Heart left ventricle (tissue), 13 donors: ENCODE measurements at regions not wholly inside any gene's neighbourhood (a gene's known extent, or its start where the extent isn't known, plus 50 kb on each side); places are given as distances from the start of the nearest gene placed in this dataset.

Experiments
- POLR2A ChIP-seq, 2 donors: fragments of 450-650 bp; IDR thresholded peaks; one replicate each; pipeline ENCODE4 v1.6.1; 2017; ENCODE audit warnings: antibody characterized with exemption in 2 of 2, mild to moderate bottlenecking in 2 of 2, moderate library complexity in 2 of 2
- TF ChIP-seq, protein P1 (sequence below), 12 donors: fragments of 200-600 bp; sonication (generic) in 4 of 12; IDR thresholded peaks; one replicate each; pipeline versions ENCODE4 v1.5.0 to v1.8.0; 2018 to 2022; ENCODE audit warnings: antibody characterized with exemption in 12 of 12, mild to moderate bottlenecking in 5 of 12
- donor health status: ischemic (EF 13 %, LVEDD 7.1; RV severe dilation, severe dysfunction).
- donor health status: DM: no; HTN: yes; CAD: no.
- donor health status: DM: no; HTN: no; CAD: no.
- donor health status: ischemic (EF 25% LVEDD 6.9; RV normal size, moderate dysfunction).
- donor health status: ischemic (EF 25% LVEDD 5.7; RV mildly dilated, moderate dysfunction).
- donor health status: ischemic (EF 35%, LVEDD 5.7; RV mildly dilated, moderate dysfunction).
- donor health status: nonischemic (EF 11% LVEDD 7.7; RV severe dilation, severe dysfunction).
- donor health status: DM: yes; HTN: yes; CAD: no.
- donor health status: PGD.
- donor health status: ischemic (EF 29% LVEDD 5.4; RV normal size, mild dysfunction).
- donor health status: nonischemic (EF 23%, LVEDD 6.1; RV moderate dilation, normal function).

DNA sequence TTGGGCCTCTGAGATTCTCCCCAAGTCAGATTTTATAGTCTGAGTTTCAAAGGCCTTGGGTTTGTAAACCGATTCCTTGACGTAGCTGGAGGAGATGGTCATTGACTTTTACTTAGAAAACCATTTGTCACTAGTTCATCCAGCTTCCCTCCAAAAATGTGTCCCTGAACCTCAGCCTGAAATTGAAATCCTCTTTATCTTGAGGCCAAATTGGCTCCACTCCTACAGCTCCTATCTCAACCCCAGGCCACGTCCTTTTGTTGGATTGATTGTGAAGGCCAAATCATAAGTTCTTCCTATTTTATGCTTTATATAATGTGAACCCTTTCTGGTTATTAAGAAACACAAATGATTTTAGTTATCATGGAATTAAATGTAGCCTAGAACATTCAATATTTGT, 193.9 kb upstream of the SUCLG2 start:
- TF ChIP-seq, protein P1, sequence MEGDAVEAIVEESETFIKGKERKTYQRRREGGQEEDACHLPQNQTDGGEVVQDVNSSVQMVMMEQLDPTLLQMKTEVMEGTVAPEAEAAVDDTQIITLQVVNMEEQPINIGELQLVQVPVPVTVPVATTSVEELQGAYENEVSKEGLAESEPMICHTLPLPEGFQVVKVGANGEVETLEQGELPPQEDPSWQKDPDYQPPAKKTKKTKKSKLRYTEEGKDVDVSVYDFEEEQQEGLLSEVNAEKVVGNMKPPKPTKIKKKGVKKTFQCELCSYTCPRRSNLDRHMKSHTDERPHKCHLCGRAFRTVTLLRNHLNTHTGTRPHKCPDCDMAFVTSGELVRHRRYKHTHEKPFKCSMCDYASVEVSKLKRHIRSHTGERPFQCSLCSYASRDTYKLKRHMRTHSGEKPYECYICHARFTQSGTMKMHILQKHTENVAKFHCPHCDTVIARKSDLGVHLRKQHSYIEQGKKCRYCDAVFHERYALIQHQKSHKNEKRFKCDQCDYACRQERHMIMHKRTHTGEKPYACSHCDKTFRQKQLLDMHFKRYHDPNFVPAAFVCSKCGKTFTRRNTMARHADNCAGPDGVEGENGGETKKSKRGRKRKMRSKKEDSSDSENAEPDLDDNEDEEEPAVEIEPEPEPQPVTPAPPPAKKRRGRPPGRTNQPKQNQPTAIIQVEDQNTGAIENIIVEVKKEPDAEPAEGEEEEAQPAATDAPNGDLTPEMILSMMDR (IDR thresholded peaks at IDR 0.05) = no peak
- no peak for TF ChIP-seq POLR2A (IDR thresholded peaks at IDR 0.05)
